Activated CD4-positive, alpha-beta T cell treated with anti-CD3 and anti-CD28 coated beads, Interleukin-2, amount 10 ng/mL, durations not matched to agents 7 days and 5 days (primary cell): ENCODE measurements at regions not wholly inside any gene's neighbourhood (a gene's known extent, or its start where the extent isn't known, plus 50 kb on each side); places are given as distances from the start of the nearest gene placed in this dataset.

Experiments
- CTCF ChIA-PET: fragments of 350-600 bp; sonication (Branson Sonifier 250); formaldehyde crosslinking; loops from one replicate; lab custom pipeline; 2021; ENCODE audit warnings: antibody characterized with exemption; lab: Charles Lee
- POLR2A ChIA-PET: fragments of 350-600 bp; sonication (Branson Sonifier 250); formaldehyde crosslinking; loops from one replicate; lab custom pipeline; 2021; ENCODE audit warnings: antibody characterized with exemption; lab: Charles Lee
- DNase-seq: peaks from one replicate; pipeline ENCODE4 v3.0.0-alpha.2; 2020
- H3K27ac Mint-ChIP-seq: one replicate; pipeline ENCODE4 v1.8.0; 2021; ENCODE audit warnings: mild to moderate bottlenecking, moderate library complexity, mixed read lengths
- H3K27me3 Mint-ChIP-seq: one replicate; pipeline ENCODE4 v1.8.0; 2021; ENCODE audit warnings: mixed read lengths
- H3K36me3 Mint-ChIP-seq: one replicate; pipeline ENCODE4 v1.8.0; 2021; ENCODE audit warnings: low read depth, mixed read lengths
- H3K4me1 Mint-ChIP-seq: one replicate; pipeline ENCODE4 v1.8.0; 2021; ENCODE audit warnings: mixed read lengths
- H3K4me3 Mint-ChIP-seq: one replicate; pipeline ENCODE4 v1.8.0; 2021; ENCODE audit warnings: mild to moderate bottlenecking, moderate library complexity, mixed read lengths
- H3K9me3 Mint-ChIP-seq: one replicate; pipeline ENCODE4 v1.8.0; 2021; ENCODE audit warnings: mixed read lengths

DNA sequence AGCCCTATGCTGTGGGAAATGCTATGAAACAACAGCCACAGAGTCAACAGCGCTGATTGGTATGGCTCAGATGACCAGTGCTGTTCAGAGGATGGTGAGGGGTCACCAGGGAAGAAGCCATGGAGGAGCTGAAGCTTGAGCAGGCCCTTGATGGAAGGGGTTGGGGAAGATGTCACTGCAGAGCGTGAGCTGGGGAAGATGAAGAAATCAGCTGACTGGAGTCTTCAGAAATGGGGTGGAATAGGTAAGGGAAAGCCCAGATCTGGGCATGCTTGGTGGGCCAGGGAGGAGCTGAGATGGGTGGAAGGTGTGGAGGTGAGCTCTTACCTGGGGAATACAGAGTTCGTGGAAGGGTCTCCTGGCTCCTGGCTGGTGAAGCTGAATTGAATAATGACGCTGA, 105.4 kb upstream of the PLET1 start:
- no peak for DNase-seq
- H3K9me3 Mint-ChIP-seq: no peaks in the 10 kb centered on the region
- no peak overlapping the region for H3K4me3 Mint-ChIP-seq
- no peaks in the 10 kb centered on the region for H3K36me3 Mint-ChIP-seq
- ChIA-PET POLR2A (no interaction called here), CTCF (no interaction called here)
- H3K27ac Mint-ChIP-seq: no peak overlapping the region
- no peaks in the 10 kb centered on the region for H3K27me3 Mint-ChIP-seq
- no peaks in the 10 kb centered on the region for H3K4me1 Mint-ChIP-seq

GRCh38 chr11:112366777-112367176, 106.1 kb upstream of the PLET1 start:
- Mint-ChIP-seq H3K4me3 (no peak overlapping the region), H3K27me3 (no peaks in the 10 kb centered on the region), H3K4me1 (no peaks in the 10 kb centered on the region), H3K36me3 (no peaks in the 10 kb centered on the region), H3K27ac (no peak overlapping the region), H3K9me3 (no peaks in the 10 kb centered on the region)
- CTCF ChIA-PET: no interaction called here
- POLR2A ChIA-PET: no interaction called here
- no peak for DNase-seq

DNA sequence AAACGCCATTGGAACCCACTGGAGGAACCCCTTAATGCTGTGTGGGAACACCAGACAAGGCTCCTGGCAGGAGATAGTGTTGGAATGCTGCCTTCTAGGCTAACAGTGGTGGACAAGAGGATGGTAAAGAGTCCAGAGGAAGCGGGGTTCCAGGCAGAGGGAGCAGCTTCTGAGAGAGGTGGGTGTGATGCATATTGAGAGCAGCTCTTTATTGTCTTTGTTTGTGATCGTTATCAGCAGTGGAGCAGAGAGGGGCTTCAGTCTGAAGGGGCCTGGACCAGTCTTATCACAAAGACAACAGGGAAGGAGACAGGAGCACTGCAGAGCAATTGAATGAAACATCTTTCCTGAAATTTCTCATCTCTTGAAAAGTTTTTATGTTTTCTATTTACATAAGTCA, 106.8 kb upstream of the PLET1 start:
- DNase-seq: no peak
- no peak overlapping the region for H3K27ac Mint-ChIP-seq
- no peak overlapping the region for H3K4me3 Mint-ChIP-seq
- no peaks in the 10 kb centered on the region for H3K27me3 Mint-ChIP-seq
- H3K4me1 Mint-ChIP-seq: no peaks in the 10 kb centered on the region
- no peaks in the 10 kb centered on the region for H3K36me3 Mint-ChIP-seq
- ChIA-PET POLR2A (no interaction called here), CTCF (no interaction called here)
- H3K9me3 Mint-ChIP-seq: no peaks in the 10 kb centered on the region

GRCh38 chr11:112367895-112368294, 107.2 kb upstream of the PLET1 start:
- no peaks in the 10 kb centered on the region for H3K4me1 Mint-ChIP-seq
- ChIA-PET POLR2A (no interaction called here), CTCF (no interaction called here)
- no peaks in the 10 kb centered on the region for H3K9me3 Mint-ChIP-seq
- DNase-seq: no peak
- no peak overlapping the region for H3K27ac Mint-ChIP-seq
- H3K27me3 Mint-ChIP-seq: peaks cover under 1% of the 10 kb centered on the region
- no peaks in the 10 kb centered on the region for H3K36me3 Mint-ChIP-seq
- no peak overlapping the region for H3K4me3 Mint-ChIP-seq

DNA sequence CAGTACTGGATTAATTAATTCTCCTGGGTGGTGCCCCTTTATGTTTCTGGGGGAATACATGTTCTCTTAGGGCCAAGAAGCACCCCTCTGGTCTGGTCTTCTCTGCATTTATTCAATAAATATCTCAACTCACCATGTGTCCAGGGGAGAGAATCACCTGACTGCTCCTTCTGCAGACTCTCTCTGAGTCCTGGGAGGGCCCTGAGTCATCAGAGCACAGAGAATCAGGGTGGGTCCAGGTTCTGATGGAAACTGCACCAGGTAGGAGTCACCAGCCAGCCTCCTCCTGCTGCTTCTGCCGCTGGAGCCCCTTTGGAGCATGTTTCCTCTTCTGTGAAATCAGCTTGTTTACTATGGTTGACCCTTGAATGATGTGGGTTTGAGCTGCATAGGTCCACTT, 107.7 kb upstream of the PLET1 start:
- no peaks in the 10 kb centered on the region for H3K4me1 Mint-ChIP-seq
- H3K27ac Mint-ChIP-seq: no peak overlapping the region
- no peak overlapping the region for H3K4me3 Mint-ChIP-seq
- POLR2A ChIA-PET: no interaction called here
- no peak for DNase-seq
- peaks cover 1% of the 10 kb centered on the region for H3K27me3 Mint-ChIP-seq
- no peaks in the 10 kb centered on the region for H3K9me3 Mint-ChIP-seq
- CTCF ChIA-PET: no interaction called here
- no peaks in the 10 kb centered on the region for H3K36me3 Mint-ChIP-seq

DNA sequence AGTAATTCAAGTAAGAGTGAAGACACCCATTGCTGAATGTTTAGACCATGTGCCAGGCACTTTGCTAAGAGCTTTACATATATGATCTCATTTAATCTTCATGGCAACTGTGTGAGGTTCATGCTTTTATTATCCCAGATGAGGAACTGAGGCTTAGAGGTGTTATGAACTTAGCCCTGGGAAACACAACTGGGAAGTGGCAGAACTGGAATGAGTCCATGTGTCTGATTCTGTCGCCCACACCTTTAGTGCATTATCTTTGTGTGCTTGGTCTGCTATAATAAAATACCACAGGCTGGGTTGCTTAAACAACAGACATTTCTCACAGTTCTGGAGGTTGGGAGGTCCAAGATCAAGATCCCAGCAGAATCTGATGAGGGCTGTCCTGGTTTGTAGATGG, 108.7 kb upstream of the PLET1 start:
- Mint-ChIP-seq H3K36me3 (no peaks in the 10 kb centered on the region), H3K4me1 (no peaks in the 10 kb centered on the region), H3K4me3 (no peak overlapping the region), H3K27ac (no peak overlapping the region), H3K27me3 (peaks cover 1% of the 10 kb centered on the region), H3K9me3 (no peaks in the 10 kb centered on the region)
- DNase-seq: no peak
- ChIA-PET POLR2A (no interaction called here), CTCF (no interaction called here)

DNA sequence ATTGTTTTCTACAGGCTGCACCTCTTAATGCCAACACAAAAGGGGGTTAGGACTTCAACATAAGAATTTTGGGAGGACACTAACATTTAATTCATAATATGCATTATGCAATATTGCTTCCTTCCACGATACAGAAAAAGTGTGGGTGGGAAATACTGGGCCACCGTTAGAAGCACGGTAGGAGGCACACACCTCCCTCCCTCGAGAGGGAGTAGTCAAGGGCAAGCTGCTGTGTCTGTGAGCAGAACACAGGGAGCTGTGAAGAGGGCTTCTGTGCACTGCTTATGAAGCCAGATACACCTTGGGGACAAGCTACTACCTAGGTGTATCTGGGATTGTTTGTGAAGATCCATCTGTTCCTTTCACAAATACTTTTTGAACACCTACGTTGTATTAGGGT, 109.3 kb upstream of the PLET1 start:
- Mint-ChIP-seq H3K9me3 (no peaks in the 10 kb centered on the region), H3K27me3 (peaks cover 1% of the 10 kb centered on the region), H3K4me1 (no peaks in the 10 kb centered on the region), H3K36me3 (no peaks in the 10 kb centered on the region), H3K27ac (no peak overlapping the region), H3K4me3 (no peak overlapping the region)
- CTCF ChIA-PET: interaction anchor here (0.5 kb wide), 1 partner anchor 280 kb away, joined by 4 read pairs; no protein-coding TSS in a partner anchor
- DNase-seq: no peak
- POLR2A ChIA-PET: no interaction called here

GRCh38 chr11:112374486-112375140, 114.0 kb upstream of the PLET1 start:
- Mint-ChIP-seq H3K27ac (no peak overlapping the region), H3K4me1 (no peaks in the 10 kb centered on the region), H3K4me3 (no peak overlapping the region), H3K27me3 (peaks cover 1% of the 10 kb centered on the region), H3K9me3 (no peaks in the 10 kb centered on the region), H3K36me3 (no peaks in the 10 kb centered on the region)
- POLR2A ChIA-PET: no interaction called here
- DNase-seq: no peak
- CTCF ChIA-PET: no interaction called here

- no peak overlapping the region for H3K4me3 Mint-ChIP-seq
- H3K9me3 Mint-ChIP-seq: no peaks in the 10 kb centered on the region
- ChIA-PET POLR2A (no interaction called here), CTCF (no interaction called here)
- H3K27me3 Mint-ChIP-seq: peaks cover under 1% of the 10 kb centered on the region
- H3K4me1 Mint-ChIP-seq: no peaks in the 10 kb centered on the region
- H3K27ac Mint-ChIP-seq: no peak overlapping the region
- DNase-seq: no peak
- no peaks in the 10 kb centered on the region for H3K36me3 Mint-ChIP-seq
Measured at GRCh38 chr11:112377946-112378345, 117.3 kb upstream of the PLET1 start.

- no peaks in the 10 kb centered on the region for H3K4me1 Mint-ChIP-seq
- H3K27ac Mint-ChIP-seq: no peak overlapping the region
- ChIA-PET POLR2A (no interaction called here), CTCF (no interaction called here)
- no peak overlapping the region for H3K4me3 Mint-ChIP-seq
- no peaks in the 10 kb centered on the region for H3K36me3 Mint-ChIP-seq
- H3K27me3 Mint-ChIP-seq: no peaks in the 10 kb centered on the region
- no peak for DNase-seq
- H3K9me3 Mint-ChIP-seq: no peaks in the 10 kb centered on the region
Measured at GRCh38 chr11:112380464-112380863, 119.8 kb upstream of the PLET1 start.

GRCh38 chr11:112381578-112381977, 120.9 kb upstream of the PLET1 start:
- ChIA-PET POLR2A (no interaction called here), CTCF (interaction anchor here (0.6 kb wide), 1 partner anchor 67 kb away, joined by 3 read pairs; no protein-coding TSS in a partner anchor)
- H3K27ac Mint-ChIP-seq: no peak overlapping the region
- DNase-seq: no peak
- H3K4me1 Mint-ChIP-seq: no peaks in the 10 kb centered on the region
- no peak overlapping the region for H3K4me3 Mint-ChIP-seq
- peaks cover 2% of the 10 kb centered on the region for H3K27me3 Mint-ChIP-seq
- no peaks in the 10 kb centered on the region for H3K36me3 Mint-ChIP-seq
- no peaks in the 10 kb centered on the region for H3K9me3 Mint-ChIP-seq

DNA sequence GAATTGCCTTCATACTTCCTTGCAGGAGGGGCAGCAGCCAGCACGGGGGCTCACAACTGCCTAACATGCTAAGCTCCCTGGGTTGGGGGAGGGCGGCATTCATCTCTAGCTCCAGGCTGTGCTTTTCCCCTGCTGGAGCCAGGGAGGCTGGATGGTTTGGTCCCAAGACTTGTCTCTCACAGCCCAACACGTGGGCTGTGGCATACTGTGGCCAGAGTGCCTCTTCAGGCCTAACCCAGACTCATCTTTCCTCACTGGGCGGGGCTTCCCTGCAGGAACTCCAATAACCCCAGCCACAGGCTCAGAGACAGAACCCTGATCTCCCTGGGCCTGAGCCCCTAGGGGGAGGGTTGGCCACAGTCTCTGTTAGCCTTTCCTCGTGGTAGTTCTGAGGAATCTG, 121.9 kb upstream of the PLET1 start:
- Mint-ChIP-seq H3K4me1 (no peaks in the 10 kb centered on the region), H3K27ac (no peak overlapping the region), H3K9me3 (no peaks in the 10 kb centered on the region), H3K4me3 (no peak overlapping the region), H3K36me3 (no peaks in the 10 kb centered on the region), H3K27me3 (peaks cover 2% of the 10 kb centered on the region)
- ChIA-PET CTCF (no interaction called here), POLR2A (no interaction called here)
- DNase-seq: no peak

DNA sequence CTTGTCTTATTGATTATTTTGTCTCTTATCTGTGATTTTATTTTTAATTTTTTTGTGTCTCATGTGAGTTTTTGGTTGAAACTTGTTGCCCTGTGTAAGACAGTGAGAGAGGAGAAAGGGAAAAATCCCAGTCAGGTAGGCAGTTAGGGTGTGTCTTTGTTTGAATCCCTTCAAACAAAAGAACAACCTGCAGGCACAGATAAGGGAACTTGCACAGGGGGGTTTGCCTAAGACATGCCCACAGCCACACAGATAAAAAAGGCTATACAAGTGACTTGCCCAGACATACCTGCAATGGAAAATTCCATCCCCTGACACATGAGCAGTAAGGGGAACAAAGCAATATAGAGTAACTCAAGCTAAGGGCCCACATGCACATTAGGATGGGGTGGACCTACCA, 127.8 kb upstream of the PLET1 start:
- Mint-ChIP-seq H3K36me3 (no peaks in the 10 kb centered on the region), H3K9me3 (peaks cover 2% of the 10 kb centered on the region), H3K27ac (no peak overlapping the region), H3K4me1 (no peaks in the 10 kb centered on the region), H3K4me3 (no peak overlapping the region), H3K27me3 (peaks cover 2% of the 10 kb centered on the region)
- no peak for DNase-seq
- POLR2A ChIA-PET: no interaction called here
- CTCF ChIA-PET: no interaction called here

- DNase-seq: no peak
- Mint-ChIP-seq H3K9me3 (peaks cover 2% of the 10 kb centered on the region), H3K27ac (no peak overlapping the region), H3K36me3 (no peaks in the 10 kb centered on the region), H3K4me1 (no peaks in the 10 kb centered on the region), H3K4me3 (no peak overlapping the region), H3K27me3 (no peaks in the 10 kb centered on the region)
- ChIA-PET CTCF (no interaction called here), POLR2A (no interaction called here)
Measured at GRCh38 chr11:112391086-112391485, 130.4 kb upstream of the PLET1 start.
